Kidney (tissue), 13 donors: ENCODE measurements at regions not wholly inside any gene's neighbourhood (a gene's known extent, or its start where the extent isn't known, plus 50 kb on each side); places are given as distances from the start of the nearest gene placed in this dataset.

Experiments
- DNase-seq, 5 donors: peaks; one replicate each; pipeline ENCODE4 v3.0.0-alpha.2; 2013 to 2020
- FAIRE-seq: peaks from 2 replicates; lab custom pipeline; 2012; peaks lifted over from hg19 to GRCh38; lab: Jason Lieb, UNC
- H3K27ac ChIP-seq, 2 donors: one replicate each; pipeline ENCODE4 v1.7.0; 2013; ENCODE audit warnings: low read depth in 2 of 2, low read length in 2 of 2, inconsistent platforms in 1 of 2
- H3K27me3 ChIP-seq: one replicate; pipeline ENCODE4 v1.7.1; 2013; ENCODE audit warnings: low read length, inconsistent platforms; ENCODE audit not compliant: control insufficient read depth, insufficient read depth
- H3K36me3 ChIP-seq, 3 donors: one replicate each; pipeline versions ENCODE4 v1.7.0 to v1.7.1; 2013; ENCODE audit warnings: low read length in 3 of 3, control low read depth in 1 of 3, inconsistent platforms in 1 of 3; ENCODE audit not compliant: insufficient read depth in 3 of 3, control insufficient read depth in 2 of 3
- H3K4me1 ChIP-seq, 3 donors: one replicate each; pipeline versions ENCODE4 v1.7.0 to v1.7.1; 2013; ENCODE audit warnings: low read length in 3 of 3, inconsistent platforms in 1 of 3, low read depth in 1 of 3; ENCODE audit not compliant: control insufficient read depth in 2 of 3, insufficient read depth in 2 of 3
- H3K4me3 ChIP-seq, 3 donors: one replicate each; pipeline versions ENCODE4 v1.7.0 to v1.8.1; 2013; ENCODE audit warnings: low read length in 3 of 3, control low read depth in 1 of 3, inconsistent platforms in 1 of 3
- H3K9ac ChIP-seq, 3 donors: one replicate each; pipeline versions ENCODE4 v1.7.0 to v1.7.1; 2013; ENCODE audit warnings: low read length in 3 of 3, control low read depth in 1 of 3, inconsistent platforms in 1 of 3
- H3K9me3 ChIP-seq, 3 donors: one replicate each; pipeline versions ENCODE4 v1.7.0 to v1.7.1; 2013; ENCODE audit warnings: low read length in 3 of 3, control low read depth in 1 of 3, inconsistent platforms in 1 of 3; ENCODE audit not compliant: control insufficient read depth in 2 of 3, insufficient read depth in 1 of 3
- CTCF ChIP-seq: IDR thresholded peaks from 3 replicates; pipeline ENCODE4 v1.5.1; 2012; ENCODE audit warnings: mild to moderate bottlenecking, moderate library complexity, borderline replicate concordance; ENCODE audit not compliant: insufficient read depth; ENCODE audit errors: extremely low read depth
- intact Hi-C: fragments of 100-400 bp; cut with DNase I; formaldehyde crosslinking; loops from one replicate; pipeline ENCODE4 v1.11.1; 2022
- donor health status: control.
- donor health status: control.
- donor health status: control.
- donor health status: control.
- donor health status: control.
- donor health status: DM: yes; HTN: yes; CAD: no.
- donor health status: Normal renal cell carcinoma (clear cell type).

DNA sequence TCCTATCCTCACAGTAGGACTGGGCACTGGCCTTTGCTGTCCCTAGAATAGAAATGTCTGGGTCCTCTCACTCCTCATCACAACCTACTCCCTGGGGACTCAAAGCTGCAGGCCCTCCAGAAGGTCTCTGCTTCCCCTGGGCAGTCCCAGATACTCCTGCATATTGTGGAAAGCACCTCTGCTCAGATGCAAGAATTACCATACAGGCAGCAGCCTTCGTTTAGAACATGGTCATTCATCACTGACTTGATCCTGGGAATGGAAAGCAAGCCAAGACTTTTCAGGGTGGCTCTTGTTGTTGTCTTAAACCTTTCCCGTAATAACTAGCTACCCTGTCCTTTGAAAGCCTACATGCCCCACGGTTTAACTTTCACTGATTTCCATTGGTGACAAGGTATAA is 53.1 kb upstream of the NPAS2 start:
- Histone ChIP-seq H3K4me3 (no peak overlapping the region), H3K27me3 (no peaks in the 10 kb centered on the region), H3K36me3 (no peaks in the 10 kb centered on the region), H3K9ac (no peak overlapping the region), H3K27ac (no peak overlapping the region), H3K4me1 (no peaks in the 10 kb centered on the region), H3K9me3 (no peaks in the 10 kb centered on the region)
- FAIRE-seq (no peak), DNase-seq (no peak)
- TF ChIP-seq CTCF: no peak
- intact Hi-C loops: no loop called here

- no peak overlapping the region for H3K9ac ChIP-seq
- DNase-seq: no peak
- H3K36me3 ChIP-seq: no peaks in the 10 kb centered on the region
- FAIRE-seq: no peak
- no peak for TF ChIP-seq CTCF
- no peaks in the 10 kb centered on the region for H3K27me3 ChIP-seq
- intact Hi-C loops: no loop called here
- H3K4me3 ChIP-seq: no peak overlapping the region
- no peak overlapping the region for H3K27ac ChIP-seq
- no peaks in the 10 kb centered on the region for H3K4me1 ChIP-seq
- H3K9me3 ChIP-seq: no peaks in the 10 kb centered on the region
Observed at GRCh38 chr2:100767224-100767653, 52.7 kb upstream of the NPAS2 start.

GRCh38 chr2:100767810-100768806 is 51.8 kb upstream of the NPAS2 start:
- no peak for TF ChIP-seq CTCF
- no peaks in the 10 kb centered on the region for H3K27me3 ChIP-seq
- no peaks in the 10 kb centered on the region for H3K9me3 ChIP-seq
- intact Hi-C loops: no loop called here
- H3K4me1 ChIP-seq: no peaks in the 10 kb centered on the region
- no peaks in the 10 kb centered on the region for H3K36me3 ChIP-seq
- DNase-seq: peak in 1 of 5 donors; percentile 53
- no peak for FAIRE-seq
- H3K9ac ChIP-seq: no peak overlapping the region
- no peak overlapping the region for H3K4me3 ChIP-seq
- H3K27ac ChIP-seq: no peak overlapping the region
